Parathyroid adenoma (tissue), 2 donors: ENCODE measurements at regions not wholly inside any gene's neighbourhood (a gene's known extent, or its start where the extent isn't known, plus 50 kb on each side); places are given as distances from the start of the nearest gene placed in this dataset.

Source experiments
- H2AFZ ChIP-seq: fragments of 300-600 bp; sonication (generic); one replicate; pipeline ENCODE4 v1.7.0; 2017; ENCODE audit warnings: antibody characterized with exemption, mild to moderate bottlenecking
- H3K27ac ChIP-seq: fragments of 300-600 bp; sonication (generic); one replicate; pipeline ENCODE4 v1.7.0; 2017
- H3K27me3 ChIP-seq: fragments of 300-600 bp; sonication (generic); one replicate; pipeline ENCODE4 v1.7.0; 2017; ENCODE audit warnings: low read length; ENCODE audit not compliant: control insufficient read depth, insufficient read depth
- H3K36me3 ChIP-seq: fragments of 300-600 bp; sonication (generic); one replicate; pipeline ENCODE4 v1.7.0; 2017; ENCODE audit warnings: low read length; ENCODE audit not compliant: control insufficient read depth, insufficient read depth
- H3K4me1 ChIP-seq: fragments of 300-600 bp; sonication (generic); one replicate; pipeline ENCODE4 v1.7.0; 2017; ENCODE audit warnings: control low read depth
- H3K4me2 ChIP-seq: fragments of 300-600 bp; sonication (generic); one replicate; pipeline ENCODE4 v1.7.0; 2017; ENCODE audit warnings: low read length
- H3K4me3 ChIP-seq: fragments of 300-600 bp; sonication (generic); one replicate; pipeline ENCODE4 v1.7.0; 2017; ENCODE audit warnings: low read depth, low read length
- H3K79me2 ChIP-seq: fragments of 300-600 bp; sonication (generic); one replicate; pipeline ENCODE4 v1.7.0; 2017; ENCODE audit warnings: control low read depth
- H3K9ac ChIP-seq: fragments of 300-600 bp; sonication (generic); one replicate; pipeline ENCODE4 v1.7.0; 2017; ENCODE audit warnings: mild to moderate bottlenecking
- H3K9me3 ChIP-seq: fragments of 300-600 bp; sonication (generic); one replicate; pipeline ENCODE4 v1.7.0; 2017; ENCODE audit warnings: low read length; ENCODE audit not compliant: control insufficient read depth
- CTCF ChIP-seq: fragments of 300-600 bp; sonication (generic); IDR thresholded peaks from one replicate; pipeline ENCODE4 v1.7.0; 2017; ENCODE audit warnings: antibody characterized with exemption, mild to moderate bottlenecking
- donor health status: primary hyperparathyroidism.

GRCh38 chr22:49052560-49052959 lies 775.1 kb downstream of the BRD1 start:
- Histone ChIP-seq H2AFZ (peak overlapping the region; percentile 82), H3K27ac (no peak overlapping the region), H3K27me3 (no peaks in the 10 kb centered on the region), H3K36me3 (no peaks in the 10 kb centered on the region), H3K4me2 (no peak overlapping the region), H3K9ac (no peak overlapping the region), H3K79me2 (no peaks in the 10 kb centered on the region), H3K9me3 (no peaks in the 10 kb centered on the region), H3K4me3 (no peak overlapping the region), H3K4me1 (no peaks in the 10 kb centered on the region)
- TF ChIP-seq CTCF, result no peak

- Histone ChIP-seq H3K9ac (no peak overlapping the region), H3K79me2 (no peaks in the 10 kb centered on the region)
Observed at GRCh38 chr22:49052023-49052538, 775.6 kb downstream of the BRD1 start.

DNA sequence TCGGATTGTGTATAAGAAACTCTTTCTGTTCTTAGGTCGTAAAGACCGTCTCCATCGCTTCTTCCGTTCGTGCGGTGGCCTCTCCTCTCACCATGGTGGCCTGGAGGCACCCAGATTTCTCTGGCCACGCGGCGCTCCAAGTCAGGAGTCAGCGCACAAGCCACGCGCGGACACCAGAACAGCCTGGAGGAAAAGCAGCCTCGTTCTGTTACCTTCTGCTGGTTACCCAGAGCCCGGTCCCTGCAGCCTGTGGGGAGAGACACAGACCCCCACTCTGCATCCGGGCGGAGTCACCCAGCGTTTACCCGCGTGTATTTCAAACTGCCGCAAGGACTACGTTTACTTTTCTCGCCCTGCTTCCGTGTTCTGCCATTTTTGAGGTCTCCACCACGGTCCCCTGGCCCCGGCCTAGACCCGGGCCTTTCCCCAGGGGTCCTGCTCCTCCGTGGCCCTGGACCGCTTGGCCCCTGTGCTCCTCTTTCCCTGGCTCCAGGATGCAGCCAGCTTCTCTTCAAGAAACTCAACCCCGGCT lies 776.1 kb downstream of the BRD1 start:
- Histone ChIP-seq H3K79me2 (no peaks in the 10 kb centered on the region), H3K4me3 (no peak overlapping the region), H3K36me3 (no peaks in the 10 kb centered on the region), H3K27me3 (no peaks in the 10 kb centered on the region), H3K27ac (no peak overlapping the region), H3K4me2 (no peak overlapping the region), H3K9ac (no peak overlapping the region), H2AFZ (peak overlapping the region; percentile 82), H3K4me1 (no peaks in the 10 kb centered on the region), H3K9me3 (no peaks in the 10 kb centered on the region)
- no peak for TF ChIP-seq CTCF

More at GRCh38 chr22:49052023-49052538, 775.6 kb downstream of the BRD1 start:
- H3K4me3 ChIP-seq, result no peak overlapping the region
- no peaks in the 10 kb centered on the region for H3K27me3 ChIP-seq
- H3K4me1 ChIP-seq, result no peaks in the 10 kb centered on the region
- H3K36me3 ChIP-seq, result no peaks in the 10 kb centered on the region
- H3K9me3 ChIP-seq, result no peaks in the 10 kb centered on the region
- H3K27ac ChIP-seq, result no peak overlapping the region
- peak overlapping the region; percentile 82 for H2AFZ ChIP-seq
- no peak for TF ChIP-seq CTCF
- H3K4me2 ChIP-seq, result no peak overlapping the region

DNA sequence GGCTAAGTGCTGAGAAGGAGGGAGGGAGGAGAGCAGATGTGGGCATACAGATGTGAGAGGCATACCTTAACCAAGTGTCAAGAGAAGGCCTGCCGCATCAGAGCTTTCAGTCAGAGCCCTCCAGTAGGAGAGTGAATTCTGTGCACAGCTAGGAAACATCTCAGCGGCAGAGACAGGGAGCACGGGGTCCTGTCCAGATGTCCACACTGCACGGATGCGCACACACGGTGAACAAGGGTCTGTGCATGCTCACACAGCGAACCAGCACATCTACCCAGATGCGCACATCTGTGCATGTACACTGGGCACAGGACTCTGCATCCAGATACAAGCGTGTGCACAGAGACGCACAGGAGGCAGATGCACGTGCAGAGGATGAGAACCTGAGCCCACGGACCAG lies 778.0 kb downstream of the BRD1 start:
- no peaks in the 10 kb centered on the region for H3K36me3 ChIP-seq
- no peaks in the 10 kb centered on the region for H3K79me2 ChIP-seq
- no peak overlapping the region for H3K9ac ChIP-seq
- H3K27ac ChIP-seq, result no peak overlapping the region
- no peaks in the 10 kb centered on the region for H3K9me3 ChIP-seq
- H3K4me3 ChIP-seq, result no peak overlapping the region
- no peak overlapping the region for H3K4me2 ChIP-seq
- H2AFZ ChIP-seq, result no peak overlapping the region
- no peaks in the 10 kb centered on the region for H3K27me3 ChIP-seq
- no peaks in the 10 kb centered on the region for H3K4me1 ChIP-seq
- TF ChIP-seq CTCF, result no peak

- Histone ChIP-seq H2AFZ (no peak overlapping the region), H3K79me2 (no peaks in the 10 kb centered on the region), H3K27ac (no peak overlapping the region), H3K9me3 (no peaks in the 10 kb centered on the region), H3K4me2 (no peak overlapping the region), H3K36me3 (no peaks in the 10 kb centered on the region), H3K9ac (no peak overlapping the region), H3K27me3 (no peaks in the 10 kb centered on the region), H3K4me3 (no peak overlapping the region), H3K4me1 (no peaks in the 10 kb centered on the region)
- TF ChIP-seq CTCF, result no peak
Observed at GRCh38 chr22:49048591-49048990, 779.1 kb downstream of the BRD1 start.
